Esophagus muscularis mucosa (tissue), 4 donors: ENCODE measurements at regions not wholly inside any gene's neighbourhood (a gene's known extent, or its start where the extent isn't known, plus 50 kb on each side); places are given as distances from the start of the nearest gene placed in this dataset.

Experiments used
- EP300 ChIP-seq: sonication (generic); formaldehyde crosslinking; IDR thresholded peaks from one replicate; pipeline ENCODE4 v1.6.1; 2017; ENCODE audit warnings: antibody characterized with exemption
- POLR2A ChIP-seq: fragments of 450-650 bp; IDR thresholded peaks from one replicate; pipeline ENCODE4 v1.6.1; 2017; ENCODE audit warnings: antibody characterized with exemption, moderate library complexity, mild to moderate bottlenecking, low read depth
- TF ChIP-seq, protein P1 (sequence below), 3 experiments: fragments of 200-600 bp in 2 of 3; fragments of 450-650 bp in 1 of 3; sonication (generic) in 2 of 3; IDR thresholded peaks; one replicate each; pipeline ENCODE4 v1.5.1; 2017 to 2019; ENCODE audit warnings: antibody characterized with exemption in 3 of 3, mild to moderate bottlenecking in 2 of 3, moderate library complexity in 1 of 3

- TF ChIP-seq, protein P1, sequence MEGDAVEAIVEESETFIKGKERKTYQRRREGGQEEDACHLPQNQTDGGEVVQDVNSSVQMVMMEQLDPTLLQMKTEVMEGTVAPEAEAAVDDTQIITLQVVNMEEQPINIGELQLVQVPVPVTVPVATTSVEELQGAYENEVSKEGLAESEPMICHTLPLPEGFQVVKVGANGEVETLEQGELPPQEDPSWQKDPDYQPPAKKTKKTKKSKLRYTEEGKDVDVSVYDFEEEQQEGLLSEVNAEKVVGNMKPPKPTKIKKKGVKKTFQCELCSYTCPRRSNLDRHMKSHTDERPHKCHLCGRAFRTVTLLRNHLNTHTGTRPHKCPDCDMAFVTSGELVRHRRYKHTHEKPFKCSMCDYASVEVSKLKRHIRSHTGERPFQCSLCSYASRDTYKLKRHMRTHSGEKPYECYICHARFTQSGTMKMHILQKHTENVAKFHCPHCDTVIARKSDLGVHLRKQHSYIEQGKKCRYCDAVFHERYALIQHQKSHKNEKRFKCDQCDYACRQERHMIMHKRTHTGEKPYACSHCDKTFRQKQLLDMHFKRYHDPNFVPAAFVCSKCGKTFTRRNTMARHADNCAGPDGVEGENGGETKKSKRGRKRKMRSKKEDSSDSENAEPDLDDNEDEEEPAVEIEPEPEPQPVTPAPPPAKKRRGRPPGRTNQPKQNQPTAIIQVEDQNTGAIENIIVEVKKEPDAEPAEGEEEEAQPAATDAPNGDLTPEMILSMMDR (IDR thresholded peaks at IDR 0.05) = no peak
- TF ChIP-seq POLR2A = no peak
- no peak for TF ChIP-seq EP300
Observed at GRCh38 chr10:2575460-2575859, 491.9 kb upstream of the PFKP start.
